ENCODE measurements at regions not wholly inside any gene's neighbourhood (a gene's known extent, or its start where the extent isn't known, plus 50 kb on each side); places are given as distances from the start of the nearest gene placed in this dataset.

- TF ChIP-seq, protein P1, sequence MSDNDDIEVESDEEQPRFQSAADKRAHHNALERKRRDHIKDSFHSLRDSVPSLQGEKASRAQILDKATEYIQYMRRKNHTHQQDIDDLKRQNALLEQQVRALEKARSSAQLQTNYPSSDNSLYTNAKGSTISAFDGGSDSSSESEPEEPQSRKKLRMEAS (IDR thresholded peaks at IDR 0.05; ENCODE audit: low read depth, low read length): no peak
- TF ChIP-seq CHD2 (IDR thresholded peaks at IDR 0.05; ENCODE audit: borderline replicate concordance, low read depth, low read length) (no peak), NFIC (IDR thresholded peaks at IDR 0.05; ENCODE audit: low read depth, low read length) (no peak)
These were observed 338.4 kb downstream of the TMEM167A start (continued) for GRCh38 chr5:82738681-82739269.

DNA sequence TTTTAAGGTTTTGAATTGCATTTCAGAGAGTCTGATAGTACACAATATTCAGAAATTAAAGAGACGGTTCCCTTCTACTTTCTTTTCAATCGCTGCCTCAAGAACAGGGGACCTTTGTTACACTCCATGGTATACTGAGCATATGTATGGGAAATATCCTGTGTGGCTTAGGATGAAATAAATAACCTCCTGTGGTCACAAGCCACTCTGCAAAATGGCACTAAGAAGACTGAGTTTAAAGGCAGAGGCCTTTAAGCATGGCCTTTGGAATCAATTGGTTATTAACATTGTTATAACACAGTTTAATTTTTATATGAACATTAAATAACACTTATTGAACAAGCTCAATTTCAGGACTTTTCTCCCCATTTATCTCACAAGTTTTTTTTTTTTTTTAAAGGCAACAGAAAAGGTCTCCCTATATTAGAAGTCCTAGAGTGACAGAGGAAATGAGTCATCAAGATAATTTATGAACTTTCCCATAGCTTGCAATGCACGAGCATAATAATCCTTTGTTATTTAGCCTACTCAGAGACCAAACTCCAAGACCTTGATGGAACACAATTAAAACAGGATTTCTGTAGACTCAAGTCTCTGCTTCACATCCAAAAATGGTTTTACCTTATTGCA lies 341.9 kb downstream of the TMEM167A start:
- Histone ChIP-seq H3K9me3 (replicated peaks; ENCODE audit: control insufficient read depth, insufficient read depth, low read length) (no peaks in the 10 kb centered on the region; the same call in 2 of the 3 replicates), H3K9ac (ENCODE audit: control insufficient read depth, insufficient read depth, low read length) (no peak overlapping the region), H4K20me1 (ENCODE audit: control insufficient read depth, insufficient read depth) (no peaks in the 10 kb centered on the region), H2AFZ (ENCODE audit: control insufficient read depth, low read depth, low read length) (no peak overlapping the region), H3K36me3 (ENCODE audit: control insufficient read depth in 2 of 2, insufficient read depth in 2 of 2, low read length in 1 of 2) (no peaks in the 10 kb centered on the region), H3K27ac (ENCODE audit: control insufficient read depth, insufficient read depth) (no peak overlapping the region), H3K79me2 (ENCODE audit: control insufficient read depth, insufficient read depth, low read length) (no peaks in the 10 kb centered on the region), H3K4me3 (no peak overlapping the region), H3K4me2 (ENCODE audit: control insufficient read depth, insufficient read depth) (no peak overlapping the region), H3K27me3 (replicated peaks in 1 of 2; ENCODE audit: control insufficient read depth in 2 of 2, insufficient read depth in 2 of 2, low read length in 1 of 2) (no peaks in the 10 kb centered on the region), H3K4me1 (ENCODE audit: control insufficient read depth, insufficient read depth, low read length) (no peaks in the 10 kb centered on the region)
- ChIA-PET CTCF (interaction anchor here (0.7 kb wide), 1 partner anchor 30 kb away, joined by 3 read pairs; no protein-coding TSS in a partner anchor), SMC1A (ENCODE audit: uncharacterized antibody, unreplicated experiment) (interaction anchor here (0.6 to 1.1 kb wide), 2 partner anchors 15 to 225 kb away, joined by 3 read pairs; no protein-coding TSS in a partner anchor), POLR2A (no interaction called here), RAD21 (ENCODE audit: unreplicated experiment) (no interaction called here)
- no peak for FAIRE-seq
- no peak for TF ChIP-seq RELB (IDR thresholded peaks at IDR 0.05; ENCODE audit: low read depth)
- peak; percentile 49; the same call in 1 of the 2 replicates for TF ChIP-seq PKNOX1 (IDR thresholded peaks at IDR 0.05)
- DNase-seq (ENCODE audit: low read depth, low spot score): no peak
- intact Hi-C loops (cut with micrococcal nuclease; ENCODE audit: unreplicated experiment) (no loop called here), in situ Hi-C loops (cut with MboI) (no loop called here)
- WGBS (ENCODE audit: insufficient coverage, insufficient replicate concordance, low lambda C conversion rate, missing lambda C conversion rate): 33% methylated on average over 3 of the region's 3 CpGs
- no peak for ATAC-seq
- no TSS peak for BruUV-seq (replicated peaks)

All from GM12878 (cell line).